Activated T-helper 1 cell treated with anti-CD3 and anti-CD28 coated beads, Interleukin-12 subunit alpha, Interleukin-12 subunit beta, Interleukin-2, Interleukin-4 antibody, amounts not matched to agents 30 ng/mL and 10 ng/mL and 1 ng/mL, durations not matched to agents 14 hours and 24 hours and 36 hours (primary cell): ENCODE measurements at regions not wholly inside any gene's neighbourhood (a gene's known extent, or its start where the extent isn't known, plus 50 kb on each side); places are given as distances from the start of the nearest gene placed in this dataset.

ENCODE experiments used
- DNase-seq: peaks from one replicate; pipeline ENCODE4 v3.0.0; 2021; ENCODE audit warnings: low spot score
- H3K27ac Mint-ChIP-seq: one replicate; pipeline ENCODE4 v1.8.0; 2021; ENCODE audit warnings: mild to moderate bottlenecking, mixed read lengths
- H3K27me3 Mint-ChIP-seq: one replicate; pipeline ENCODE4 v1.8.0; 2022; ENCODE audit warnings: mild to moderate bottlenecking, moderate library complexity, mixed read lengths; ENCODE audit not compliant: insufficient read depth
- H3K36me3 Mint-ChIP-seq: one replicate; pipeline ENCODE4 v1.8.0; 2021; ENCODE audit warnings: low read depth, mixed read lengths
- H3K4me1 Mint-ChIP-seq: one replicate; pipeline ENCODE4 v1.8.0; 2021; ENCODE audit warnings: low read depth, mixed read lengths
- H3K4me3 Mint-ChIP-seq: one replicate; pipeline ENCODE4 v1.8.0; 2021; ENCODE audit warnings: mild to moderate bottlenecking, moderate library complexity, mixed read lengths
- H3K9me3 Mint-ChIP-seq: one replicate; pipeline ENCODE4 v1.8.0; 2021; ENCODE audit warnings: mixed read lengths
- intact Hi-C: fragments of 100-400 bp; cut with micrococcal nuclease; formaldehyde crosslinking; loops from one replicate; pipeline ENCODE4 v1.15.1; 2024

DNA sequence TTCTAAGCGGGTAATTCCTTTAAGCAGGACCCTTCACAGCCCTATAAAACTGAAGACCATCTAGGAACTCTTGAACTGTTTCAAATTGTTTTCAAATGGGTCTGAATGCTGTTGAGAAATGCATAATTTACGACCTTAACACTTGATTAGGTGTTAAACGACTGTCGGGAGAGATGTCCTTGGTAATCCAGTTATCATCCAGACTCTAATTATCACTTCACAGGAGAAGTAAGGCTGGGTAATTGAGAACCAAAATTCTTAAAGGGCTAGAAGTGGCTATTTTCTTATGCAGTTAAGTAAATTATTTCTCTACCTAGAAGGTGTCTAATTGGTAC lies 276.7 kb upstream of the TBC1D5 start:
- Mint-ChIP-seq H3K27me3 (peaks cover 20% of the 10 kb centered on the region), H3K9me3 (no peaks in the 10 kb centered on the region), H3K36me3 (no peaks in the 10 kb centered on the region), H3K4me3 (no peak overlapping the region), H3K27ac (no peak overlapping the region), H3K4me1 (no peaks in the 10 kb centered on the region)
- DNase-seq = no peak
- intact Hi-C loops = no loop called here

DNA sequence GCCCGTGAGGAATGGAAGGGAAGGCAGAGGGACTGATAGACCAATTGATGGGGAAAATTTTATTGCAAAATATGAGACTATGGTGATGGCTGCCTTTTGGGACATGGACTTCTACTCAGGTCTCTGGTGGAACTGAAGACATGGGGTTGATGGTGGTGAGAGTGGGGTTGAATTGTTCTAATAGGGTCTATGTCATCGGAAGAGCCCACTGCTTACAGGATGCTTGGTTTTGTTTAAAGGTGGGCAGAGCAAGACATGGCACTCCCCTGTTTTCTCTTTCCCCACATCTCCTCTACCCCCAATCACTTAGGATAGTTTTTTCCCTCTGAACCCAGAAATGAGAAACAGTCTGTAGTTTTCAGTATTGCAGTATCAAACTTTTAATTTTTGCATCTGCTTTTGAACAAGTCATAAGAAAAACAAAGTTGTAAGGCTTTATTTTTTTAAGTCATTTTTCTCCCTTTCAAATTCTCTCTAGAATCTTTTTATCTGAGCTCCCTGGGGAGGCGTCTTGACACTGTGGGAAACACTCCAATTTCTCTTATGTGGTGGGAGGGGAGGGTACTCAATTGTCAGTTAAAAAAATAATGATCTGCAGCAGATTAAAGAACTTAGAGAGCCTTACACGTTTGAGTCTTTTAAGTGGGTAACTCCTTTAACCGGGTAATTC lies 276.2 kb upstream of the TBC1D5 start:
- intact Hi-C loops = no loop called here
- no peaks in the 10 kb centered on the region for H3K9me3 Mint-ChIP-seq
- no peak for DNase-seq
- no peak overlapping the region for H3K4me3 Mint-ChIP-seq
- no peak overlapping the region for H3K27ac Mint-ChIP-seq
- H3K4me1 Mint-ChIP-seq = no peaks in the 10 kb centered on the region
- H3K27me3 Mint-ChIP-seq = peaks cover 20% of the 10 kb centered on the region
- H3K36me3 Mint-ChIP-seq = no peaks in the 10 kb centered on the region

DNA sequence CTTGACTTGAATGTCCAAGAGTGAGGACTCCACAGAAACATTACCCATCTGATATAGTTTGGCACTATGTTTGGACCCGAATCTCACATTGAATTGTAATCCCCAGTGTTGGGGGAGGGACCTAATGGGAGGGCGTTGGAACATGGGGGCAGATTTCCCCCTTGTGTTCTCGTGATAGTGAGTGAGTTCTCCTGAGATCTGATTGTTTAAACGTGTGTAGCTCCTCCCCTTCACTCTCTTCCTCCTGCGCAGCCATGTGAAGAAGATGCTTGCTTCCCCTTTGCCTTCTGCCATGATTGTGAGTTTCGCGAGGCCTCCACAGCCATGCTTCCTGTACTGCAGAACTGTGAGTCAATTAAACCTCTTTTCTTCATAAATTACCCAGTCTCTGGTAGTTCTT lies 273.9 kb upstream of the TBC1D5 start:
- Mint-ChIP-seq H3K4me1 (no peaks in the 10 kb centered on the region), H3K27ac (no peak overlapping the region), H3K4me3 (no peak overlapping the region), H3K27me3 (peaks cover 19% of the 10 kb centered on the region), H3K36me3 (no peaks in the 10 kb centered on the region), H3K9me3 (no peaks in the 10 kb centered on the region)
- no peak for DNase-seq
- intact Hi-C loops = no loop called here

DNA sequence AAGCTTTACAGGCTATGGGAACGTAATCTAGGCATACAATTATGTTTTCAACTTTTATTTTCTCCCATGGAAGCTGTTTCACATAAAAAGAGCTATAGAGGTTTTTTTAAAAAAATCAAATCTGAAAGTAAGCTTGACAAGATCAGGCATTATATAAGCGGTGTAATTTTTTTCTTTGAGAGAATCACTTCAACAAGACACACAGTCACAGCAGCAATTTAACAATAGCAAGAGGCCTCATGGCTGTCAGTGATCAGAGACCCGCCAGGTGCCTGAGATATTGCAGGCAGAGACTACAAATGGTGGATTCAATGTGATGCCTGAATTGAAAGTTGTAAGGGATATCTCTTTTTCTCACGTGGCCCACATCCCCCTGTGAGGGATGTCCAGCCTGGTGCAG lies 270.5 kb upstream of the TBC1D5 start:
- no peaks in the 10 kb centered on the region for H3K4me1 Mint-ChIP-seq
- H3K27me3 Mint-ChIP-seq = peaks cover 4% of the 10 kb centered on the region
- no peak overlapping the region for H3K4me3 Mint-ChIP-seq
- no peaks in the 10 kb centered on the region for H3K9me3 Mint-ChIP-seq
- H3K27ac Mint-ChIP-seq = no peak overlapping the region
- no peaks in the 10 kb centered on the region for H3K36me3 Mint-ChIP-seq
- intact Hi-C loops = no loop called here
- no peak for DNase-seq

DNA sequence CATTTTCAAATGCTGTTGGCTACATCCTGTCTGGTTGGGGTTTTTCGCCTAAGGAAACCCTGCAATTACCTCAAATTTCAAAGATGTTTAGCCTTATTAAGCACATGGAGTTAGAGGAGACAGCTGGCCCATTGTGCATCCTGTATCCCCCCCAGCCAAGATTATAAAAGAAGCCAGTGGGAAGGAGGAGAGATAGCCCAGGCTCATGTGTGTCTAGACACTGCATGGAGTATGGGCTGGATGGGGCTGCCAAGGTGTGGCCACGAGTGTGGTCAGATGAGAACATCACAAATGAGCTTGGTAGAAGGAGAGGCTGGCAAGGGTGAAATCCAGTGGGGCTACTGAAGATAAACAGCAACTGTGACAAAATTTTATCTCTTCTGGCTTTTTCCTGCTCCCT lies 270.0 kb upstream of the TBC1D5 start:
- intact Hi-C loops = no loop called here
- H3K4me3 Mint-ChIP-seq = no peak overlapping the region

DNA sequence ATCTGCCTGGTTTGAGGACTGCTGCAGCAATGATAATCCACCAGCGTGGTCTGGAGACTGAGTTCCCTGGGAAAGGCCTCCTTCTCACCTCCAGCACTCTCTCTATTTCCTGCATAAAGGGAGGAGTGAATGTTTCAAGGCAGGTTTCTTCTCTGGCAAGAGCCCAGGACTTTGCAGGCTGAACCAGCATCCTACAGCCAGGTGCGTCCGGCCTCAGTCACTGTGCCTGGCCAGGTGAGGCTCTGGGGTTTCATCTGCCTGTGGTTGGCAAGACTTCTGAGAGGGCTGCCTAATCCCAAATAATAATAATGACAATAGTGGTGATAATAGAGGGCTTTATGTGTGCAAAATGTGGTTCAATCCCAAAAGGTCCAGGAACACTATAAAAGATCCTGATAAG lies 269.0 kb upstream of the TBC1D5 start:
- Mint-ChIP-seq H3K27ac (no peak overlapping the region), H3K27me3 (no peaks in the 10 kb centered on the region), H3K4me1 (no peaks in the 10 kb centered on the region), H3K4me3 (no peak overlapping the region), H3K9me3 (no peaks in the 10 kb centered on the region), H3K36me3 (no peaks in the 10 kb centered on the region)
- DNase-seq = no peak
- intact Hi-C loops = no loop called here

More for the DNA sequence above, 270.0 kb upstream of the TBC1D5 start:
- Mint-ChIP-seq H3K4me1 (no peaks in the 10 kb centered on the region), H3K36me3 (no peaks in the 10 kb centered on the region), H3K27ac (no peak overlapping the region), H3K9me3 (no peaks in the 10 kb centered on the region), H3K27me3 (peaks cover 2% of the 10 kb centered on the region)
- no peak for DNase-seq

DNA sequence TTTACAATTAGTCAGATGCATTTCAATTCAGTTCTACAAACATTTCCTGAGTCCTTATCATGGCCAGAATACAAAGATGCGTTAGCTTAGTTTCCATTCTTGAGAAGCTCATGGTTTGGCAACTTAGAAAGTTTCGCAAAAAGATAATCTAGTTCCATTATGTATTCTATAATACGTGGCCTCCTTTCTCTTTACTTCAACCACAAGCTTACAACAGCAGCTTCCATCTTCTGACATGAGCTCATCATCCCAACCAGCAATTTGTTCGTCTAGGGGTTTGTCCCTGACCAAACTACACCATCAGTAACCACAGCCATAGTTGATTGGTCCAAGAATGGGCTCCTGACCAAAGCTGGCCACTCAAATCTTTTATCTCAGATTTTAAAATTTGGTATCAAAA lies 267.6 kb upstream of the TBC1D5 start:
- Mint-ChIP-seq H3K4me1 (no peaks in the 10 kb centered on the region), H3K27me3 (no peaks in the 10 kb centered on the region), H3K27ac (no peak overlapping the region), H3K36me3 (no peaks in the 10 kb centered on the region), H3K4me3 (no peak overlapping the region), H3K9me3 (peaks cover 5% of the 10 kb centered on the region)
- no peak for DNase-seq
- intact Hi-C loops = no loop called here

DNA sequence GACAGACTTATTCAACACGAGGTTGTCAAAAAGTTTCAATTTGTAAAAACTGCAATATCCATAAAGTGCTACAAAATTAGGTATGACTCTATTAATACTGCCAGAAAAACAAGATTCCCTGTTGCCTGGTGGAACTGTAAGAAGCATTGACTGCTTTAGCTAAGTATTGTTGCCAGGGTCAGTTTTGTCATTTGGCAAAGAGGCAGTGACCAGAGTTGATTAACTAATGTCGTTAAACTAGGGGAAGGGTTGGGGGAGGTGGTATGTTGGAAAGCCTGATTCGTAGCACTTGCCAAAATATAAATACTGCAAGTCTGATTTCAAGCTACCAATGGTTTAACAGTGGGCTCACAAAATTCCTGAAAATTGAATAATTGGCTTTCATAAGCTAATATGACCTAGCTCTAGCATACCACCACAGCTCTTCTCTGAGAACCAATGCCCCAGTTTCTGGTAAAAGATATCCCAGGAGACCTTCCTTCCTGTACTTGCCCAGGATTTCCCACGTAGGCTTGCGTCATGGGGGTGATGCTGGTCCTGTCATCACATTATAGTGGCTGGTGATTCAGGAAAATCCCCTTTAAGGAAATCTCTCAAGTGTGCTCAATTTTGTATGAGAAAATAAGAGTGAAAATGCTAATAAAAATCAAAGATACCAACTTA lies 266.4 kb upstream of the TBC1D5 start:
- Mint-ChIP-seq H3K9me3 (peaks cover 5% of the 10 kb centered on the region), H3K27ac (no peak overlapping the region), H3K4me3 (no peak overlapping the region), H3K27me3 (no peaks in the 10 kb centered on the region), H3K4me1 (no peaks in the 10 kb centered on the region), H3K36me3 (no peaks in the 10 kb centered on the region)
- intact Hi-C loops = no loop called here
- DNase-seq = no peak

DNA sequence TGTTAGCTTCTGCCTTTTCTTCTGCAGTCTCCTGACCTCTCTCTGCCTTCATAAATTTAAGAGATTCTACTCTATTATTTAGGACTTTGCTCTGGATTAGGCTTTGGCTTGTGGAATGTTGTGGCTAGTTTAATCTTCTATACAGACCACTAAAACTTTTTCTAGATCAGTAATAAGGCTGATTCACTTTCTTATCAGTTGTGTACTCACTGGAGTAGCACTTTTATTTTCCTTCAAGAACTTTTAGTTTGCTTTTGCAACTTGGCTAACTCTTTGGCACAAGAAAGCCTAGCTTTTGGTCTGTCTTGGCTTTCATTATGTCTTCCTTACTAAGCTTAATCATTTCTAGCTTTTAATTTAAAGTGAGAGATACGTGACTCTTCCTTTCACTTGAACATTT lies 265.5 kb upstream of the TBC1D5 start:
- Mint-ChIP-seq H3K27ac (no peak overlapping the region), H3K4me3 (no peak overlapping the region), H3K4me1 (no peaks in the 10 kb centered on the region), H3K9me3 (peaks cover 5% of the 10 kb centered on the region), H3K27me3 (no peaks in the 10 kb centered on the region), H3K36me3 (no peaks in the 10 kb centered on the region)
- intact Hi-C loops = no loop called here
- DNase-seq = no peak

DNA sequence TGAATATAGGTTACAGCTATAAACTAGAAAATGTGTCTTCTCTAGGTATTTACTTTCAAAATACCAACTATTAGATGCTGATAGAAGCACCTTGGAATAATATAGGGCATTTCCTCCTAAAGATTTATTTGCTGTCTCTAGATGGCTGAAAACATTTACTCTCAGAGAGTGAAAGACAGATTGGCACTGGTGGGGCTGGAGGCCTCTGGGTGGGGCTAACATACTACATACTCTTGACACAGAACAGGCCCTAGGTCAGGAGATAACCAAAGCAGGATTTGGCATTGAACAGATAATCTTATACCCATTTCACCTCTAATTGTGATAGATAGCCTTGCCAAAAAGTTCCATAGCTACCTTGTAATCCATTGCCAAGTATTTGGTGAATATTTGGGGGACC lies 253.3 kb upstream of the TBC1D5 start:
- Mint-ChIP-seq H3K27me3 (peaks cover 2% of the 10 kb centered on the region), H3K4me1 (no peaks in the 10 kb centered on the region), H3K4me3 (no peak overlapping the region), H3K27ac (no peak overlapping the region), H3K36me3 (no peaks in the 10 kb centered on the region), H3K9me3 (no peaks in the 10 kb centered on the region)
- intact Hi-C loops = no loop called here
- DNase-seq = no peak

DNA sequence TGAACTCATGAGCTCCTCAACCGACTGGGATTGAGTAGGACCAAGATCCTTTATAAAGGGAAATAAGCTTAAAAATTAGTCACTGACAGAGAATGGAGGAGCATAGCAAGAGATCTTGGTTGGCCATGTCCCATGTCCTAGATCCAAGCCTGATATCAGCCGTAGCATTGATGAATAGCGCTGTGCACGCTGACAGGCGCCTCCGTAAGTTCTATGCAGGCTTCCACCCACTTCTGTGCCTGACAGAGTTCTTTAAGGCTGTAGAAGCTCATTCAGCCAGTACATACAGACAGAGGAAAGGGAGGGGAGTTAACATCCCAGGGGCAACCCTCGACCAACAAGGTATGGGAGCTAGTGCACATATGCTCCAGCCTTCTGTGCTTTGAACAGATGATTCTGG lies 251.7 kb upstream of the TBC1D5 start:
- intact Hi-C loops = no loop called here
- Mint-ChIP-seq H3K27ac (no peak overlapping the region), H3K9me3 (no peaks in the 10 kb centered on the region), H3K27me3 (peaks cover 2% of the 10 kb centered on the region), H3K4me1 (no peaks in the 10 kb centered on the region), H3K36me3 (no peaks in the 10 kb centered on the region), H3K4me3 (no peak overlapping the region)
- DNase-seq = no peak

DNA sequence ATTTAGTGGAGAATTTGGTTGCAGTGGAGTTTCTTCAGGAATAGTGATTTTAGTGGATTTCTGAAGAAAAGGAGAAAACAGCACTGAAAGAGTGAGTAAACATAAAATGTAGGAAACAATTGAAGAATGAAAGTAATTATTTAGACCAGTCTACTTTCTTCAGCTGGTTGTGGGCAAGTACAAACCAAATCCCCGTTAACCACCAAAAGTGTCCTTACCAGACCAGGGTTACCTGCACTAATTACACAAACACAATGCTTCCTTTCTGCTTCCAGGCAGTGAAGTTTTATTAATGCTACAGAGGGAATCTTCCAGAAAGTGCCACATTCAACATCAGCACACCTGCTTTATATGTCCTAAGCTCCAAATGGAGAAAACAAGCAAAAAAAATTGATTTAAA lies 248.0 kb upstream of the TBC1D5 start:
- H3K9me3 Mint-ChIP-seq = no peaks in the 10 kb centered on the region
- no peak overlapping the region for H3K27ac Mint-ChIP-seq
- no peak for DNase-seq
- no peak overlapping the region for H3K4me3 Mint-ChIP-seq
- intact Hi-C loops = no loop called here
- no peaks in the 10 kb centered on the region for H3K36me3 Mint-ChIP-seq
- H3K27me3 Mint-ChIP-seq = peaks cover 4% of the 10 kb centered on the region
- no peaks in the 10 kb centered on the region for H3K4me1 Mint-ChIP-seq

DNA sequence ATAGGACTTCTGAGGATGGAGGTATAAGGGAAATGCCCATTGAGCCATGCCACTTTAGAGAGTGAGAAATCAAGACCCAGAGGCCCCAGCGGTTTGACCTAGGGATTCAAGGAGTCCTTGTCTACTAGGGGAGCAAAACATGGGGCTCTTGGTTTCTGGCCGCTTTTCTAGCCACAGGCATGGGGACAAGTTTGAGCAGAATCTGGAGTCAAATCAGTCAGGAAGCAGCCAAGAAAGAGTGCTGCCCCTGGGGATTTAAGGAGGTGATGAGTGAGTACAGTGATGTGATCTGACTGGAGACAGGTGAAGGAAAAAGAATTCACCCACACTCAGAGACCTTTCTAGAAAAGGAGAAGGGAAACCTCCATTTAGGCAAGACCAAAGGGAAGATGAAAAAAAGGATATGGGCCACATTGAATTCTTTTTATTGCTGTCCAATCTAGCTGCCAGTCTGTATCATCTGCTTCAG lies 244.0 kb upstream of the TBC1D5 start:
- peaks cover 9% of the 10 kb centered on the region for H3K27me3 Mint-ChIP-seq
- no peak overlapping the region for H3K4me3 Mint-ChIP-seq
- H3K36me3 Mint-ChIP-seq = no peaks in the 10 kb centered on the region
- no peak for DNase-seq
- no peaks in the 10 kb centered on the region for H3K9me3 Mint-ChIP-seq
- H3K27ac Mint-ChIP-seq = no peak overlapping the region
- intact Hi-C loops = no loop called here
- H3K4me1 Mint-ChIP-seq = no peaks in the 10 kb centered on the region
